ENCODE measurements at regions not wholly inside any gene's neighbourhood (a gene's known extent, or its start where the extent isn't known, plus 50 kb on each side); places are given as distances from the start of the nearest gene placed in this dataset.
"Not testable (repeated sequence)": the region's sequence is repeated elsewhere in the genome, so short reads cannot be mapped to it uniquely, and the experiment has no call there.

DNA sequence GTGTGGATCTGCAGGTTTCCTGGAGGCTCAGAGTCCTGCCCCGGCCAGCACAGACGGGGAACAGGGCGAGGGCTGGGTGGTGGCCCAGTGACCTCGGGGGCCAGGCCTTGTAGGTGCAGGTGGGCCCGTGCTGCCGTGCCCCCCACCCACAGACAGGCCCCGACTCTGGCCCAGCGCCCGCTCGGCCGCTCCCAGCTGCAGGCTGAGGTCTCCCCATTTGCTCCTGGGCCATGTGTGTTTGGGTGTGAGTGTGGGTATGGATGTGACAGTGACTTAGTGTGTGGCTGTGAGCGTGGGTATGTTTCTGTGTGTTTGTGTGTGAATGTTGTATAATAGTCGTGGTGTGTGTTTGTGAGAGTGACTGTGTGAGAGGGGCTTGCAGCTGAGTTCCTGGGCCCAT lies 173.8 kb downstream of the TMEM121 start:
- DNase-seq = not testable (repeated sequence)

DNA sequence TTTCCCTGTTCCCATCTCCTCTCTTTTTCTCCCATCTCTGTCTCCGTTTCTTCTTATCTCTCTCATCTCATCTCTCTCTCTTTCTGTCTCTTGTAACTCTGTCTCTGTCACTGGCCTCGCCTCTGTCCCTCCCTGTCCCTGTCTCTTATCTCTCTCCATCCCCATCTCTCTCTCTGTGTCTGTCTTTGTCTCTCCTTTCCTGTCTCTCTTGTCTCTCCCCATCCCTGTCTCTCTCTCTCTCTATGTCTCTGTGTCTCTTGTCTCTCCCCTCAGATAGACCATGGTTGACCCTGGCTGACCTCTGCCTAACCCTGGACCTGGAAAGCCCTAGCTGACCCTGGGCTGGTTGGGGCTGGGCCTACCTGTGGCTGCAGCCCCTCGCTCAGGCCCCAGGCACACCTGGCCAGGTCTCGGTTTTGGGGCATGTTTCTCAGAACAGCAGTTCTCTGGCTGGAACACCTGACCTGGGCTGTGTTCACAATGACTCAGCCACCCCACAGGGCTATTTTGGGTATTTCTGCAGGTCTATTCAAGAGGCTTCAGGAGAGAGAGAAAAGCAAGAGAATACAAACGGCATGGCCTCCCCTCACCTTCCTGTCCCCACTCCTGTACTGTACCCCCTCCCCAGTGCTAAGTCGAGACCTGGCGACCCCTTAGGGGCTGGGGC lies 174.4 kb downstream of the TMEM121 start:
- DNase-seq = no peak

DNA sequence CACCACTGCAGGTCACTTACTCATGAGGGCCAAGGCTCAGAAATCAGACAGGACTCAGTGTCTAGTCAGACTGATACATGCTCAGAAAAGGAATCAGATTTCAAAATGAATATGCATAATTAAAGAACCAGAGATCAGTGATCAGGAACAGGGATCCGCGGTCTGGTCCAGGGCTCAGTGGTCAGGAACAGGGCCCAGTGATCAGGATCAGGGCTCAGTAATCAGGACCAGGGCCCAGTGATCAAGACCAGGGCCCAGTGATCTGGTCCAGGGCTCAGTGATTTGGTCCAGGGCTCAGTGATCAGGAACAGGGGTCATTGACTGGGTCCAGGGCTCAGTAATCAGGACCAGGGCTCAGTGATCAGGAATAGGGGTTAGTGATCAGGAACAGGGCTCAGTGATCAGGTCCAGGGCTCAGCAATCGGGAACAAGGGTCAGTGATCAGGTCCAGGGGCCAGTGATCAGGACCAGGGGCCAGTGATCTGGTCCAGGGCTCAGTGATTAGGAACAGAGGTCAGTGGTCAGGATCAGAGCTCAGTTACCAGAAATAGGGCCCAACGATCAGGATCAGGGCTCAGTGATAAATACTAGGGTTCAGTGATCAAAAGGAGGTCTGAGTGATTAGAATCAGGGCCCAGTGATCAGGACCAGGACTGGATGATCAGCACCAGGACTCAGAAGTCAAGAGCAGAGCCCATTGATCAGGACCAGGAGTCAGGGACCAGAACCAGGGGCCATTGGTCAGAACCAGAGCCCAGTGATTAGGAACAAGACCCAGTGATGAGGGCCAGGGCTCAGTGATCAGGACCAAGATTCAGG lies 175.3 kb downstream of the TMEM121 start:
- no peak for DNase-seq

DNA sequence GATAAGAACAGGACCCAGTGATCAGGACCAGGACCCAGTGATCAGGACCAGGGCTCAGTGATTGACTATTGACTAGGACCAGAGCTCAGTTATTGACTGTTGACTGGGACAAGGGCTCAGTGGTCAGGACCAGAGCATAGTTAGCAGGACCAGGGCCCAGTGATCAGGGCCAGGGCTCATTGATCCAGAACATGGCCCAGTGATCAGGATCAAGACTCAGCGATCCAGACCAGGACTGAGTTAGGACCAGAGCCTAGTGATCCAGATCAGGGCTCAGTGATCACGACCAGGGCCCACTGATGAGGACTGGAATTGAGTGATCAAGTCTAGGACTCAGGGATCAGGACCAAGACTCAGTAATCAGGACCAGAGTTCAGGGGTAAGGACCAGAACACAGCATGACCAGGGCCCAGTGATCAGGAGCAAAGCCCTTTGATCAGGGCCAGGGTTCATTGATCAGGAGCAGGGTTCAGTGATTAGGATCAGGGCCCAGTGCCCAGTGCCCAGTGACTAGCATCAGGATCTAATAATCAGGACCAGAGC lies 176.0 kb downstream of the TMEM121 start:
- DNase-seq = no peak

DNA sequence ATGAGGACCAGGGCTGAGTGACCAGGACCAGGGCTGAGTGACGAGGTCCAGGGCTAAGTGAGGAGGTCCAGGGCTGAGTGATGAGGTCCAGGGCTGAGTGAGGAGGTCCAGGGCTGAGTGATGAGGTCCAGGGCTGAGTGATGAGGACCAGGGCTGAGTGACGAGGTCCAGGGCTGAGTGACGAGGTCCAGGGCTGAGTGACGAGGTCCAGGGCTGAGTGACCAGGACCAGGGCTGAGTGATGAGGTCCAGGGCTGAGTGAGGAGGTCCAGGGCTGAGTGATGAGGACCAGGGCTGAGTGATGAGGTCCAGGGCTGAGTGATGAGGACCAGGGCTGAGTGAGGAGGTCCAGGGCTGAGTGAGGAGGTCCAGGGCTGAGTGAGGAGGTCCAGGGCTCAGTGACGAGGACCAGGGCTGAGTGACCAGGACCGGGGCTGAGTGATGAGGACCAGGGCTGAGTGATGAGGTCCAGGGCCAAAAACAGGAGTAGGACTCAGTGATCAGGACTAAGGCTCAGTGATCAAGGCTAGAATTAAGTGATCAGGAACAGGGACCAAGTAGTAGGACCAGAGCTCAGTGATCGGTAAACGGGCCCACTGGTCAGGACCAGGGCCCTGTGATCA lies 176.8 kb downstream of the TMEM121 start:
- not testable (repeated sequence) for DNase-seq

DNA sequence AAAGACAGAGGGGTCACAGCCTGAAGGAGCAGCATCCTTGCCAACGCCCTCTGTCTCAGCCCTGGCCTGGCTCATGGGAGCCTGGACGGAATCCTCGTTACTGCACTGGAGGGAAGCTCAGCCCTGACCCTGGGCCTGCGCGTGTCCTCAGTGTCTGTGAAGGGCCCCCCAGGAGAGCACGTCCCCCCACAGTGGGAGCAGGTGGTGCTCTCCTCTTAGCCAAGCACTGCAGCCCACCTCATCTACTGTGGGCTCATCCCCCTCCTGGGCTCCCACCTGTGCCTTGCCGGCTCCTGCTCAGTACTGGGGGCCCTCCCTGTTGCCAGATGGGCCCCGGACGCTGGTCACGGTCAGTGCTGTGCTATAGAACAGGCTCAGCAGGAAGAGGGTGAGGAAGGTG lies 177.7 kb downstream of the TMEM121 start:
- DNase-seq = not testable (repeated sequence)

DNA sequence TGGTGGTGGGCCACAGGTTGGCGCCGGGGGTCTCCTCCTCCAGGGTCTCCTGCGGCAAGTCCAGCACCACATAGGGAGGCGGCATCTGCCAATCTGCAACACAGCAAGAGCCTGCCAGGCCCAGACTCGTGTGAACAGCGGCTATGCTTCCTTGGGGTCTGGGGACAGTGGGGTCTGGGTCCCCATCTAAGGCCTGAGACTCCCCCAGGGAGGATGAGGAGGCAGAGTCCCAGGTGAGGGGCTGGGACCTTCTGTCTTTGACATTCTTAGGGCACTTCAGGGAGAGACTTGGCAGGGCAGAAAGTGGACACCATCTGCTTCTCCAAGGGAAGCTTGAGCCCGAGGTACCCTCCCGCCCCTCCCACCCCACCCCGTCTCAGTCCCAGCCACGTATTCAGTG lies 178.1 kb downstream of the TMEM121 start:
- not testable (repeated sequence) for DNase-seq

DNA sequence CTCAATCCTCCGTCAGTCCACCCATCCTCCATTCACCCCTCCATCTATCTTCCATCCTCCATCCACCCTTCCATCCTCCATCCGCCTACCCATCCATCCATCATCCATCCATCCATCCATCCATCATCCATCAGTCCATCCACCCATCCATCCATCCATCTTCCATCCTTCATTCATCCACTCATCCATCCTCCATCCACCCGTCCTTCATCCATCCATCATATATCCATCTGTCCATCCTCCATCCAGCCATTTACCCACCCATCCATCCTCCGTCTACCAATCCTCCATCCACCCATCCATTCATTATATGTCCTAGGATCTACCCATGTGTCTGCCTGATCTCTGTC lies 179.1 kb downstream of the TMEM121 start:
- not testable (repeated sequence) for DNase-seq

DNA sequence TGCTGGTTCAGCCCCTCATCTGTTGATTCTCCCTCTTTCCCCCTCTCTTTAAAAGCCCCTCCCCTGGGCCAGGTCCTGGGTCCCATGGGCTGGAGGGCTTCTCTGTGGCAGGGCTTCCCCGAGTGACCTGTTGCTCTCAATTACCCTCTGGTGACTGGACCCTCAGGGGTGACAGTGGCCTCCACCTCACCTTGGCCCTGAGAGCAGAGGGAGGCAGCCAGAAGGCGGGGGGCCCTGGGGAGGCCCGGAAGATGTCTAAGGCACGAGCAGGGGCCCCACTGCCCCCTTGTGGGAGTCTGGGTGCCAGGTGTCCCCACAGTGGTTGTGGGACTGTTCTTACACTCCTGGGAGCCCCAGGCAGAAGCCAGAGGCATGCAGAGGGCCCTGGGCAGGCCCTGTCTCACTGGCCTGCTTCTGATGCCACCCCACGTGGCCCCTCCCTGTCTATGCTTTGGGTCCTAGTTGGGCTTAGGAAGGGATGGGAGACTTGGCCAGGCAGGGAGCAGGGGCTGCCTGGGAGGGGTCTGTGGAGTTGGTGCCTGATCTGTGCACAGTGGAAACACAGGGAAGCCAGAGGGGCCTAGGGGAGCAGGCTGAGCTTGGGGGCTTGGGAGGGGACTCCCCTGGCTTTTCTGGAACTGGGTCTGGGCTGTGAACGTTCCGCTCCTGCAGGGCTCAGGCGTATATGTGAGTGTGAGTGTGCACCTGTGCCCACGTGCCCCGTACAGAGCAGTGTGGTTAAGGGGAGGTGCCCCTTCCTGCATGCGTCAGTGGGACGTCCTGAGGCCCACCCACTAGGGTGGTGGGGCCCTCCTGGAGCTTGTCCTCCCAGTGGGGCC lies 179.7 kb downstream of the TMEM121 start:
- DNase-seq = not testable (repeated sequence)

DNA sequence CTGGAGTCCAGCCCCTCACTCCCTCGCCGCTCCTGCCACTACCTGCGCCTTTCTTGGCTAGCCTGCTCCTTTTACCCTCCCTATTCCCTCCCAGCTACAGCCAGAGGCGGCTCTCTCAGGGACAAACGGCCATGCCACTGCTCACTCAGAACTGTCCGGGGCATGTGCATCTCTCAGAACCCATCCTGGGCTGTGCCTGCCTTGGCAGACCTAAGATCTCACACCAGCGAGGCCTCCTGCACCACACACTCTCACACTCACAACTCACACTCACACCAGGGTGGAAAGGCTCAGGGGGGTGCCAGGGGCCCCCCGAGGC lies 180.3 kb downstream of the TMEM121 start:
- DNase-seq = not testable (repeated sequence)

DNA sequence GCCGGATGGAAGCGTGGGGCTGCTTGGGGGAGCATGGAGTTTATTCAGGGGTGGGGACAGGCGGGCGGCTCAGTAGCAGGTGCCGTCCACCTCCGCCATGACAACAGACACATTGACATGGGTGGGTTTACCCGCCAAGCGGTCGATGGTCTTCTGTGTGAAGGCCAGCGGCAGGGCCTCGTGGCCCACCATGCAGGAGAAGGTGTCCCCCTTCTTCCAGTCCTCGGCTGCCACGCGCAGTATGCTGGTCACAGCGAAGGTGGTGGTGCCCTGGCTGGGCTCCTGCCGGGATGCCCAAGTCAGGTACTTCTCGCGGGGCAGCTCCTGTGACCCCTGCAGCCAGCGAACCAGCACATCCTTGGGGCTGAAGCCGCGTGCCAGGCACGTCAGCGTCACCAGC lies 180.7 kb downstream of the TMEM121 start:
- DNase-seq = not testable (repeated sequence)

DNA sequence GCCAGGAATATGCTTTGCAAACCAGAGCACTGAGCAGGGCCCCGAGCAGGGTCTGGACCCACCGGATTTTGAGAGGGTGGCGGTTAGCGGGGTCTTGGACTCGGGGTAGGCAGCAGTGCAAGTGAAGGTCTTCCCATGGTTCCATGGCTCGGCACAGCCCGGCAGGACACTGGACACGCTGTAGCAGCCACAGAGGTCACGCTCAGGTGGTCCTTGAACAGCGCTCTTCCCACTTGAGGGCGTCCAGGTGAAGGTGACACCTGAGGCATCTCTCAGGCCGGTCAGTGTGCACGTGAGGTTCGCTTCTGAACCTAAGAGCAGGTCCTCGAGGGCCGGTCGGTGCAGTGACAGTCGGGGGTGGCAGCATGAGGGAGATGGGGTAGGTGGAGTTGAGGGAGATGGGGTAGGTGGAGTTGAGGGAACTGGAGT lies 181.4 kb downstream of the TMEM121 start:
- DNase-seq = not testable (repeated sequence)

DNA sequence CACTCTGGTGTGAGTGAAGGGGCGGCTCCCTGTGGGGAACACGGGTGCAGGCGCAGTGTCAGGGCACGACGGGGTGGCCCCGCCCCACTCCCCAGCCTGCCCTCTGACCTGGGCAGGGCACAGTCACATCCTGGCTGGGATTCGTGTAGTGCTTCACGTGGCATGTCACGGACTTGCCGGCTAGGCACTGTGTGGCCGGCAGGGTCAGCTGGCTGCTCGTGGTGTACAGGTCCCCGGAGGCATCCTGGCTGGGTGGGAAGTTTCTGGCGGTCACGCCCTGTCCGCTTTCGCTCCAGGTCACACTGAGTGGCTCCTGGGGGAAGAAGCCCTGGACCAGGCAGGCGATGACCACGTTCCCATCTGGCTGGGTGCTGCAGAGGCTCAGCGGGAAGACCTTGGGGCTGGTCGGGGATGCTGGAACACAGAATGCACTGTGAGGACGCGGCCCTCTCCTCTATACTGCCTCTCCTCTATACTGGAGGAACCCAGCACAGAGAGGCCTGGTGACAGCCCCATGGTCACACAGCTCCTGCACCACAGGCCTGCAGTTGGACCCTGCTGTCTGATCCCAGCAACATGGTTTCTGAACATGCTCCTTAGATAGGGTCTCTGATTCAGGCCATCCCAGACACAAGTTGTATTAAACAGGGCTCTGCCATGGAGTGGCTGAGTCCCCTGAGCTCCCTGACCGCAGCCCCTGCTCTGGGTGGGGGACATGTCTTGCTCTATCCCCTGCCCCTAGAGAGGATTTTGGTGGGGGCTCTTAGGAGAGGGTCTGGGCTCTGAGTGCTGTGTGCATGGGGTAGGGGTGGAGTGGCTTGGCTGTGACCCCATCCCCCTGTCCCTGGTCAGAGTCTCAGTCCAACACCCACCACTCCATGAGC lies 182.1 kb downstream of the TMEM121 start:
- not testable (repeated sequence) for DNase-seq

DNA sequence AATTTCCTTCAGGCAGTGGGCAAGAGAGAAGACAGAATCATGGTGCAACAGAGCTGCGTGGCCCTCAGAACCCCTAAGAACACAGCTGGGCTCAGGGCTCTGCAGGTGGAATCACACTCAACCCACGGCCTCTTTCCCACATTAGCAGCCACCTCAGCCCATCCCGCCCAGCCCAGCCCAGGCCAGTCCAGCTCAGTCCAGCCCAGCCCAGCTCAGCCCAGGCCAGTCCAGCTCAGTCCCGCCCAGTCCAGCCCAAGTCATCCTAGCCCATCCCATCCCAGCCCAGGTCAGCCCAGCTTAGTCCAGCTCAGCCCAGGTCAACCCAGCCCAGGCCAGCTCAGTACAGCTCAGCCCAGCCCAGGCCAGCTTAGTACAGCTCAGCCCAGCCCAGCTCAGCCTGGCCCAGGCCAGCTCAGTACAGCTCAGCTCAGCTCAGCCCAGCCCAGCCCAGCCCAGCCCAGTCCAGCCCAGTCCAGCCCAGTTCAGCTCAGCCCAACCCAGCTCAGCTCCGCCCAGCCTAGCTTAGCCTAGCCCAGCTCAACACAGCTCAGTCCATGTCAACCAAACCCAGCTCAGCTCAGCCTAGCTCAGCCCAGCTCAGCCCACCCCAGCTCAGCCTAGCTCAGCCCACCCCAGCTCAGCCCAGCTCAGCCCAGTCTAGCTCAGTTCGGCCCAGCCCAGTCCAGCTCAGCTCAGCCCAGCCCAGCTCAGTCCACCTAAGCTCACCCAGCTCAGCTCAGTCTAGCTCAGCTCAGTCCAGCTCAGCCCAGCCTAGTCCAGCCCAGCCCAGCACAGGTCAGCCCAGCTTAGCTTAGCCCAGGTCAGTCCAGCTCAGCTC lies 183.1 kb downstream of the TMEM121 start:
- no peak for DNase-seq

DNA sequence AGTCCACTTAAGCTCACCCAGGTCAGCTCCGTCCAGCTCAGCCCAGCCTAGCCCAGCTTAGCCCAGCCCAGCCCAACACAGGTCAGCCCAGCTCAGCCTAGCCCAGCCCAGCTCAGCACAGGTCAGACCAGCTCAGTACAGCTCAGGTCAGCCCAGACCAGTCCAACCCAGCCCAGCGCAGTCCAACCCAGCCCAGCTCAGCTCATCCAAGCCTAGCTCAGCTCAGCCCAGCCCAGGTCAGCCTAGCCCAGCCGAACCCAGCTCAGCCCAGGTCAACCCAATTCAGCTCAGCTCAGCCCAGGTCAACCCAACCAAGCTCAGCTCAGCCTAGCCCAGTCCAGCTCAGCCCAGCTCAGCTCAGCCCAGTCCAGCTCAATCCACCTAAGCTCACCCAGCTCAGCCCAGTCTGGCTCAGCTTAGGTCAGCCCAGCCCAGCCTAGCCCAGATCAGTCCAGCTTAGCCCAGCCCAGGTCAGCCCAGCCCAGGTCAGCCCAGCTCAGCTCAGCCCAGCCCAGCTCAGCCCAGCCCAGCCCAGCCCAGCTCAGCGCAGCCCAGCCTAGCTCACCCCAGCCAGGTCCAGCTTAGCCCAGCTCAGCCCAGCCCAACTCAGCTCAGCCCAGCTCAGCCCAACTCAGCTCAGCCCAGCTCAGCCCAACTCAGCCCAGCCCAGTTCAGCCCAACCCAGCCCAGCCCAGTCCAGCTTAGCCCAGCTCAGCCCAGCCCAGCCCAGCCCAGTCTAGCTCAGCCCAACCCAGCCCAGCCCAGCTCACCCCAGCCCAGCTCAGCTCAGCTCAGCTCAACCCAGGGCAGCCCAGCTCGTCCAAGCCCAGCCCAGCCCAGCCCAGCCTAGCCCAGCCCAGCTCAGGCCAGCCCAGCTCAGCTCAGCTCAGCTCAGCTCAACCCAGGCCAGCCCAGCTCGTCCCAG lies 184.0 kb downstream of the TMEM121 start:
- DNase-seq = no peak

DNA sequence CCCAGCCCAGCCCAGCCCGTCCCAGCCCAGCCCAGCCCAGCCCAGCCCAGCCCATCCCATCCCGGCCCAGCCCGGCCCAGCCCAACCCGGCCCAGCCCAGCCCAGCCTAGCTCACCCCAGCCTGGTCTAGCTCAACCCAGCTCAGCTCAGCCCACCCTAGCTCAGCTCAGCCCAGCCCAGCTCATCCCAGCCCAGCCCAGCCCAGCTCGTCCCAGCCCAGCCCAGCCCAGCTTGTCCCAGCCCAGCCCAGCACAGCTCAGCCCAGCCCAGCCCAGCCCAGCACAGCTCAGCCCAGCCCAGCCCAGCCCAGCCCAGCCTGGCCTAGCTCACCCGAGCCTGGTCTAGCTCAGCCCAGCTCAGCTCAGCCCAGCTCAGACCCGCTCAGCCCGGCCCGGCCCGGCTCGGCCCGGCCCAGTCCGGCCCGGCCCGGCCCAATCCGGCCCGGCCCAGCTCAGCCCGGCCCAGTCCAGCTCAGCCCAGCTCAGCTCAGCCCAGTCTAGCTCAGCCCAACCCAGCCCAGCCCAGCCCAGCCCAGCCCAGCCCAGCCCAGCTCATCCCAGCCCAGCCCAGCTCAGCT lies 184.7 kb downstream of the TMEM121 start:
- no peak for DNase-seq

DNA sequence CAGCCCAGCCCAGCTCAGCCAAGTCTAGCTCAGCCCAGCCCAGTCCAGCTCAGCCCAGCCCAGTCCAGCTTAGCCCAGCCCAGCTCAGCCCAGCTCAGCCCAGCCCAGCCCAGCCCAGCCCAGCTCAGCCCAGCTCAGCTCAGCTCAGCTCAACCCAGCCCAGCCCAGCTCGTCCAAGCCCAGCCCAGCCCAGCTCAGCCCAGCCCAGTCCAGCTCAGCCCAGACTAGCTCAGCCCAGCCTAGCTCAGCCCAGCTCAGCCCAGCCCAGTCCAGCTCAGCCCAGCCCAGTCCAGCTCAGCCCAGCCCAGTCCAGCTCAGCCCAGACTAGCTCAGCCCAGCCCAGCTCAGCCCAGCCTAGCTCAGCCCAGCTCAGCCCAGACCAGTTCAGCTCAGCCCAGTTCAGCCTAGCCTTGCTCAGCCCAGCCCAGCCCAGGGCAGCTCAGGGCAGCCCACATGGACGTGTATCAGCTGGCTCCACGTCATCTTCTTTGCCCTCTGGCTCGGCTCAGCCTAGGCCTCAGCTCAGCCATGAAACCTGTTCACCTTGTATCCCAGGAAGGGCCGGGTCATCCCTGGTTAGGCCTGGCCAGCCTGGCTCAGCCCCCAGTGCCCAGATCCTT lies 185.6 kb downstream of the TMEM121 start:
- DNase-seq = no peak

DNA sequence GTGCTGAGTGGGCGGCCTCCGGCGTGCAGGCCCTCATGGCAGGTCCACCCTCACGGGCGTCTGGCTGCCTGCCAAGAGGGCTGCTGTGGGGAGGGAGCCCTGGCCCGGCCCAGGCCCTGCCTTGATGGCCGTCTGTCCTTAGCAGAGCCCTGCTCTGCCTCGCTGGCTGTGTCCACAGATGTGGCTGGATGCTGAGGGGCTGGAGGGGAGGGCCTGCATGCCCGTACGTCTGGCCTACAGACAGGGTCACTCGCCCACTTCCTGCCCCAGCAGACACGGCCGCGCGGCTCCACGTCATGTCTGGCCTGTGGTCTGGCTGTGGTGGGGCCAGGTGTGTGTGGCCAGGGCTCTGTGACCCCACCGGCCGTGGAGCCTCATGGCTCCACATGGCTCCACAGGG lies 186.3 kb downstream of the TMEM121 start:
- not testable (repeated sequence) for DNase-seq

DNA sequence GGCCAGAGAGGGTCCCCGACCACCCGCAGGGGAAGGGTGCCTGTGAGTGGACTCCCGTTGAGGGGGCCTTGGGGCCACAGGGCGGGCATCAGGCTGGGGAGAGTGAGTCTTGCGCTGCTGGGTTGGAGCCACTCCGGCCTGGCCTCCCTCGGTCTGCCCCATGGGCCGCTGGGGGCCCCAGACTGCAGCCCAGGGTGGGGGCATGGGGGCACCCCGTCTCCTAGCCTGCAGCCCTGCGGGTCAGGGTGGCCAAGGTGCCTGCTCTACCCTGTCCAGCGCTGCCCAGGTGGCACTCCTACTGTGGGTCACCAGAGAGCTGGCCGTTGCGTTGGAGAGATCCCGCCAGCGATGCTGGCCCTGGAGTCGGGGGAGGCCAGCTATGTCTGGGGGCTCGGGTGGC lies 186.8 kb downstream of the TMEM121 start:
- not testable (repeated sequence) for DNase-seq
